Cardiac septum (tissue), 1 donor: ENCODE measurements at regions not wholly inside any gene's neighbourhood (a gene's known extent, or its start where the extent isn't known, plus 50 kb on each side); places are given as distances from the start of the nearest gene placed in this dataset.

ENCODE experiments used
- DNase-seq: peaks from one replicate; pipeline ENCODE4 v3.0.0-alpha.2; 2020; ENCODE audit warnings: low spot score
- intact Hi-C: fragments of 100-400 bp; cut with DNase I; formaldehyde crosslinking; loops from one replicate; pipeline ENCODE4 v1.14.0; 2022
- donor health status: DM: no; HTN: no; CAD: no.

GRCh38 chr1:115496904-115497527 lies 144.8 kb upstream of the VANGL1 start:
- DNase-seq: no peak
- intact Hi-C loops: no loop called here

- intact Hi-C loops: no loop called here
- no peak for DNase-seq
Observed at GRCh38 chr1:115495625-115496024, 146.1 kb upstream of the VANGL1 start.

GRCh38 chr1:115495111-115495510 lies 146.7 kb upstream of the VANGL1 start:
- no peak for DNase-seq
- intact Hi-C loops: no loop called here

GRCh38 chr1:115493834-115494233 lies 147.9 kb upstream of the VANGL1 start:
- intact Hi-C loops: no loop called here
- DNase-seq: no peak

GRCh38 chr1:115492880-115493279 lies 148.9 kb upstream of the VANGL1 start:
- no peak for DNase-seq
- intact Hi-C loops: no loop called here

GRCh38 chr1:115492019-115492595 lies 149.7 kb upstream of the VANGL1 start:
- DNase-seq: no peak
- intact Hi-C loops: no loop called here

GRCh38 chr1:115491298-115492018 lies 150.3 kb upstream of the VANGL1 start:
- no peak for DNase-seq
- intact Hi-C loops: no loop called here

GRCh38 chr1:115479055-115479482 lies 141.0 kb upstream of the NGF start:
- intact Hi-C loops: loop anchor here (5.0 kb wide), 1 partner anchor 118 kb away; no protein-coding TSS in a partner anchor
- DNase-seq: peak; percentile 71

GRCh38 chr1:115477071-115477470 lies 139.0 kb upstream of the NGF start:
- no peak for DNase-seq
- intact Hi-C loops: loop anchor here (5.0 kb wide), 1 partner anchor 120 kb away; no protein-coding TSS in a partner anchor

GRCh38 chr1:115476616-115477015 lies 138.6 kb upstream of the NGF start:
- intact Hi-C loops: loop anchor here (5.0 kb wide), 1 partner anchor 121 kb away; no protein-coding TSS in a partner anchor

GRCh38 chr1:115475901-115476300 lies 137.9 kb upstream of the NGF start:
- intact Hi-C loops: loop anchor here (5.0 kb wide), 1 partner anchor 121 kb away; no protein-coding TSS in a partner anchor
- no peak for DNase-seq

More at GRCh38 chr1:115476616-115477015, 138.6 kb upstream of the NGF start:
- DNase-seq: no peak

GRCh38 chr1:115475252-115475651 lies 137.2 kb upstream of the NGF start:
- intact Hi-C loops: loop anchor here (5.0 kb wide), 1 partner anchor 122 kb away; no protein-coding TSS in a partner anchor
- no peak for DNase-seq

GRCh38 chr1:115473986-115474565 lies 136.0 kb upstream of the NGF start:
- no peak for DNase-seq
- intact Hi-C loops: no loop called here

GRCh38 chr1:115469703-115470476 lies 131.8 kb upstream of the NGF start:
- DNase-seq: no peak
- intact Hi-C loops: loop anchor here (2.0 to 5.0 kb wide), 2 partner anchors 193 to 333 kb away; no protein-coding TSS in a partner anchor

- DNase-seq: no peak
- intact Hi-C loops: loop anchor here (2.0 to 5.0 kb wide), 2 partner anchors 190 to 331 kb away; no protein-coding TSS in a partner anchor
Observed at GRCh38 chr1:115467790-115468189, 129.7 kb upstream of the NGF start.

GRCh38 chr1:115467196-115467595 lies 129.1 kb upstream of the NGF start:
- intact Hi-C loops: loop anchor here (5.0 kb wide), 1 partner anchor 190 kb away; no protein-coding TSS in a partner anchor
- no peak for DNase-seq

GRCh38 chr1:115466433-115466832 lies 128.4 kb upstream of the NGF start:
- no peak for DNase-seq
- intact Hi-C loops: loop anchor here (5.0 kb wide), 1 partner anchor 189 kb away; no protein-coding TSS in a partner anchor

- intact Hi-C loops: loop anchor here (5.0 kb wide), 1 partner anchor 189 kb away; no protein-coding TSS in a partner anchor
- DNase-seq: no peak
Observed at GRCh38 chr1:115465802-115466363, 127.8 kb upstream of the NGF start.

GRCh38 chr1:115463347-115463746 lies 125.3 kb upstream of the NGF start:
- intact Hi-C loops: loop anchor here (5.0 kb wide), 1 partner anchor 101 kb away; no protein-coding TSS in a partner anchor
- no peak for DNase-seq
